ENCODE measurements at regions not wholly inside any gene's neighbourhood (a gene's known extent, or its start where the extent isn't known, plus 50 kb on each side); places are given as distances from the start of the nearest gene placed in this dataset.
"Not testable (repeated sequence)": the region's sequence is repeated elsewhere in the genome, so short reads cannot be mapped to it uniquely, and the experiment has no call there.

DNA sequence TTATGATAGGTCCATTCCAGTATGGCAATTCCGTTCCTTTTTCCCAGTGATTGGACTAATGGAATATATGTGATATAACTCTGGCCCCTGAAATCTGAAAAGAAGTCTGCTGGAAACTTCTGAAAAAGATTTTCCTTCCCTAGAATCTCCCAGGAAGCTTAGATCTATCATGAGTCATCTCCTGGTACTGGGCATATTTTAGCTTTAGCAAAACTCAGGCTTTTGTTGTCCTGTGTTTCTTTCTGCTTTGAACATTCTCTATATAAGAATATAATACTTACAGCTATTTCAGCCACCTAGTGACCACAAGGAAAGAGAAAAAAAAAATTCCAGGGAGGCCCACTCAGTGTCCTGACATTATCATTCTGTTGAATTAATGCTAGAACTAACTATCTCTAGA, 597.2 kb upstream of the GRIA3 start:
- no peak for DNase-seq

DNA sequence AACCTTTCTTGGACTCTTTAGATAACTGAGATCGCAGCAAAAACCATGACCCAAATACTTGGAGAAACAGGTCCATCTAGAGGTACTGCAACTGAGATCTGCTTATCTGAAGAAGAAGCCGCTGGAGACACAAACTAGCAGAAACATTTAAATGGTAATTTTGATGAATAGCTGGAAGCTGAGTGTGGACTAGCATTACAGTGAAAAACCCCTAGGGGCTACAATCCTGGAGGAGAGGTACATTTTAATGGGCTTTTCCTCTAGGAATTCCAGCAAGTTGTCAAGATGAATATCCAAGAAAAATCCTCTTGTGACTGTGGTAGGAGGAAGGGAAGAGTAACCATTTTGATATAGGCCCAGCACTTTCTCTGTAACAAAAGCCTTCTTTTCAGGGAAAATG, 592.5 kb upstream of the GRIA3 start:
- DNase-seq: no peak

DNA sequence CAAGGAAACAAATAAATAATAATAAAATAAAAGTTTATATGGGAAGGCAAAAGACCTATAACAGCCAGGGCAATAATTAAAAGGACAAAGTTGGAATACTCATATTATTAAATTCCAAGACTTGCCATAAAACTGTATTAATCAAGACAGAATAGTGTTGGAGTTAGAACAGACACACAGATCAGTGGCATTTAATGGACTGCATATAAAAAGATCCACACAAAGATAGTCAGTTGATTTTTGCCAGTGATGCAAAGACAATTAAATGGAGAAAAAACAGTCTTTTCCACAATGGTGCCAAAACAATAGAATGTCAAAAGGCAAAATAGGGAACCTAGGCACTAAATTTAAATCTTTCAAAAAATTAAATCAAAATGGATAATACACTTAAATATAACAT, 587.1 kb upstream of the GRIA3 start:
- DNase-seq: no peak

DNA sequence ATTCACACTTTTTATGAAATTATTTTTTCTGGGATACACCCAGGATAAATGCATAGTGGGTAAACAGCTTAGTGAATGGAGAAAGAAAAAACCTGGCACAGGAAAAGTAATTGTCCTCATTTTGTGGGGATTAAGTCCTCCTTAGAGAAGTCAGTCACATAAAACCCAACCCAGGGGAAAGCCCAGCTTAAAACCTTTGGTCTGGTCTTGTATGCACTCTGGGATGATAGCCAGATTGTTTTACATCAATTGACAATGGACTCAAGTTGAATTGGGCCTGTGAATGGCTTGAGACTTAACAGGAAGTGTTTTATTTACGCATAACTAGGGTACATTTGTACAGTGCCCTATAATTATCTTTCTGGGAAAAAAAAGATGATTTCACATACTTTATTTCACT, 561.3 kb upstream of the GRIA3 start:
- DNase-seq: no peak

DNA sequence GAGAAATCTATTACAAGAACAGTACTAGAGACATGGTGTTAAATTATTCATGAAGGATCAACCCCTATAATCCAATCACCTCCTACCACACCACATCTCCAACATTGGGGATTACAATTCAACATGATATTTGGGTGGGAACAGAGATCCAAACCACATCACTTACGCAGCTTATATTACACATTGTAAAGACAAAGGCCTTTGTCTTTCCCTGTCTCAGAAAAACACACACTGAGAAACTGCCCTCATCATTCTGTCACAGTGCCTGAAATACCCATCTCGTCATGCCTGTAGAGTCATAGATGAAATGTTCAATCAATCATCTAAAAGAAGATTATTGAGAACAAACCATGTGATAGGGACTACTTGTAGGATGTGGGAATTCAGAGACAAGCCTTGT, 558.8 kb upstream of the GRIA3 start:
- no peak for DNase-seq

DNA sequence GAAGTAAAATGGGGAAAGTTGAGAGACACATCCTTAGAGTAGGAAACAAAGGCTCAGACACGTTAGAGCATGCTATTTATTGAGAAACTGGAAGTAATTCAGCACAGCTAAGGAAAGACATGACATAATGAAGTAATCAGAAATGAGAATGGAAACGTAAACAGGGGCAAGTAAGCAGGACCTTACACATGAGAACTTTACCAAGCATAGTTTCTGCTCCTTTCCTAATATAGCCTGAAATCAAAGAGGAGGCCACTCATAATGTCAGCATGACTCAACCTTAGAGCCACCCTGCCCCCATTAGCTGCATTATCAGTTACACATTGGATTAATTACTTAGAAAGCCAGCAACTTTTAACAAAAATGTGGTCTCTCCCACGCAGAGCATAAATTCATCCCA, 558.3 kb upstream of the GRIA3 start:
- DNase-seq: no peak

DNA sequence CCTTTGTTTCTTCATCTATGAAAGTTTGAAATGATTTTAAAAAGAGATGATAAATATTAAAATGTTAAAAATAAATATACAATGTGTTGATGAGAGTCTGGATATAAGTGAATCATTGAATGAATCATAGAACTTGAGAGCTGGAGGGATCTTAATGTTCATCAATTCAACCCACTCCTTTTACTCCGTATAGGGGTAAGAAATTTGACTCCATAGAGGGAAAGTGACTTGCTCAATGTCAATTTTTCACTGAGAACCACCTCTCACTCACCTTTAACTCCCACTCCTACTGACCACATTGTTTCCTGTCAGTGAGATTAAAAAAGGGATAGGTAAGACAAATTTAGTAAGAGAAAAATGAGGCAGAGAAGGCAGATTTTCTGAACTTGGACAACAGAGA, 557.2 kb upstream of the GRIA3 start:
- DNase-seq: no peak

DNA sequence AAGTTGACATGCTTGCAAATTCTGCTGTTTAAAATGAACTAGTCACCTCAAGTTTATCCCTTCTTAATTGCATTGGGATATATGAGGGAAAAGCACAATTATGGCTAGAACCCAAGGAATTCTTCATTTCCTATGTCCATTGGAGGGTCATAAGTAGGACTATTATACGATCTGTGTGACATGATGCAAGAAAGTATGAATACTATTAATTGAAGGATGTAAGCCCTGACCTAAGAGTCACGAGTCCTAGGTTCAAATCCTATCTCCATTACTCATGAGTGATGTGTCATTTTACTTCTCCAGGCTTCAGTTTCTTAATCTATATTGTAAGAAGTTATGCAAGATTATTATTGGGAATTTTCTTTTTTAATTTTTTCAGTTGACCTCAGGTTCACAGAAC, 542.9 kb upstream of the GRIA3 start:
- no peak for DNase-seq

DNA sequence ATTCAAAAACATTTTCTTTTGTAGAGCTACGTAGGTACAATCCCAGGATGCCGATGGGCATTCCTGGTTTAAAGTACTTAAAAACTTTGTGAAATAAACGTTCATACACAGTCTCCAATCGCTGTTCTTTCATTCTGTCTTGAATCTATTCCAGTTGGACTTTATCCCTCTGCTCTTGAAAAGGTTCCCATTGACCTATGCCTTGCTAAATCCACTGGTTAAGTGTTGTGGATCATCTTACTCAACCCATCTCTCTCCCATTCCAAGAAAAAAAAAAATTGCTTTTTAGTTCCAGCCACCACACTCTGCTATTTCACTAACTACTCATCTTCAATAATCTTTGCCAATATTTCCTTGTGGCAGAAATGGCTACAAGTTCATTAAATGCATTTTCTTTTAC, 542.3 kb upstream of the GRIA3 start:
- no peak for DNase-seq

DNA sequence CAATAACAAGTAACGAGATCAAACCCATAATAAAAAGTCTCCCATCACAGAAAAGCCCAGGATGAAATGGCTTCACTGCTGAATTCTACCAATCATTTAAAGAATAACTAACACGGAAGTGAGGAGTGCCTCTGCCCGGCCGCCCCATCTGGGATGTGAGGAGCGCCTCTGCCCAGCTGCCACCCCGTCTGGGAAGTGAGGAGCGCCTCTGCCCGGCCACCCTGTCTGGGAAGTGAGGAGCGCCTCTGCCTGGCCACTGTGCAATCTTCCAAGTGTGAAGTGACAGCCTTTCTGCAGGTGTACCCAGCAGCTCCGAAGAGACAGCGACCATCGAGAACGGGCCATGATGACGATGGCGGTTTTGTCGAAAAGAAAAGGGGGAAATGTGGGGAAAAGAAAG, 528.8 kb upstream of the GRIA3 start:
- not testable (repeated sequence) for DNase-seq

DNA sequence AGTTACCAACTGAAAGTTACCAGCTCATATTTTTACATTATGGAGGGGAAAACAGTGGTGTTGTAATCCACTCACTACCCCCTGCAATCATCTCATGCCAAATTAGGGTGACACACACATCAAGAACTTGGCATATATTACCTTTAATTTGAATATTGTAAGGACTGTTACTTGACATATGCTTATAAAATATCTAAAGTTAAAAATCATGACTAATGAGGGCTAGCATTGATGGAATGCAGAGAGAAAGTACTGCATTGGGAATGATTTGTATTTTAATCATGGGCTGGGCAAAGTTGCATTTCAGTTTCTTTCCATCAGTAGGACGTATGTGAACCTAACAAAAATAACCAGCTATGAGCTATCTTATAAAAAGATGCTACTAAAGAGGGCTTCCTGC, 517.5 kb upstream of the GRIA3 start:
- no peak for DNase-seq

DNA sequence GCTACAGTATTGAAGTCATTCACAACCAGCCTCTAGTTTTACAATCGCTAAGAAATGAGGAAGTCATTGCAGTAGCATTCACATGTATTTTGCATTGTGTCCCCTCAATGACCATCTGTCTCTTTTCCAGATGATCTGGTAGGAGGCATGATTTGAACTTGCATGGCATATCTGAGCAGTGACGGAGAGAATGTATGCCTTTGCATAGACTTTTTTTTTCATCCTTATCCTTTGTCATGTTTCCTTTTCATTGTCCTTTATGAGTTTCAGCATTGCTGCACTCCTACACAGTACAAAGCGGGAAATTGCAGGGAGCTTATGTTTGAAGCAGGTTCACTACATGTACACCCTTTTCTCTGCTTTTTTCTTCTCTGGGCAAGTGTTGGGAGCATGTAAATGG, 516.4 kb upstream of the GRIA3 start:
- DNase-seq: no peak

DNA sequence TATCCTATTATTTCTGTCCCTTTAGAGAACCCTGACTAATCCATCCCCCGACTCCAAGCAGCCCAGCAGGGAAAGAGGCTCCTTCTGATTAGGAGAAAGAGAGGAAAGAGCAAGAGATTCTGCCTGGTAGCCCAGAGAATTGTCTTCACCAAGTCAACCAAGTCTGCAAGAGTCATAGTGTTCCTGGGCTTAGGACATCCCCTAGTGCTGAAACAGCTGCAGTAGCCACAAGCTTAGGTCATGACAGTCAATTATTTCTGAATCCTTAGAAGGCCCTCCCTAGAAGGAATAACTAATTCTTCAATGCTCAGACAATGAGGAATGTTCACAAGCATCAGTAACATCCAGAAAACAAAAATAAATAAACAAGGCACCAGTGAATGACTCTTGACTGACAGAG, 480.3 kb upstream of the GRIA3 start:
- DNase-seq: no peak

DNA sequence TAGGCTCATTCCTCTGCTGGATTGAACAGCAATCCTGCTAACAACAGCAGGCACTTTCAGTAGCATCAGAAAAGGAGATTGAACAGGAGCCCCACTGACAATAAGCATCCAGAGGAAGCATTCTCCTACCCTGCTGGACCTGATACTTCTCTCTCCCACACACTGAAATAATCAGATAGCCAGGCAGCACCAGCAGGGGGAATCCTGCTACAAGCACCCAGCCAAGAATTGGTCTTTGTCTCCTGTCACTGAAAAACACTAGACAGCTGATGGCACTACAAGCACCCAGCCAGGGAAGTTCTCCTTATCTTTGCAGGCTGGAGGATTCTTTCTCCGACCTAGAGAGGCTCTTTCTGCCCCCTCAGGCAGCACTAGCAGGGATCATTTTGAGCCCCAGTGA, 444.3 kb upstream of the GRIA3 start:
- DNase-seq: no peak

DNA sequence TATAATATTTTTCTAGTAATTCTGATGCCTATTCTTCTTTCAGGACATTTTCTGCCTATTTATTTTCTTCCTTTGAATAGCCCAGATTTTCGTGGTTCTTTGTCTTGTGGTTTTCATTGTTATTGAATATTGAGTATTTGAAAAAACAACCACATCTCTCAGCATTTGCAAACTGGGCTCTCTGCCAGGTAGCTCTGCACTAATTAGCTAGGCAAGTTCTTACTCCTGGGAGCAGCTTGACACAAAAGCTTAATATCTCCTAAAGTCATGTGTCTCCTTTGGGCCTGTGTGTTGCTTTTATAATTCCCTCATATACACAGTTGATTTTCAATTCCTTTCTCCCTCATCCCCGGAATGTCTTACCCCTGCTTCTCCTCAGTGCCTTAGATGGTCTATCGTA, 413.5 kb upstream of the GRIA3 start:
- no peak for DNase-seq

DNA sequence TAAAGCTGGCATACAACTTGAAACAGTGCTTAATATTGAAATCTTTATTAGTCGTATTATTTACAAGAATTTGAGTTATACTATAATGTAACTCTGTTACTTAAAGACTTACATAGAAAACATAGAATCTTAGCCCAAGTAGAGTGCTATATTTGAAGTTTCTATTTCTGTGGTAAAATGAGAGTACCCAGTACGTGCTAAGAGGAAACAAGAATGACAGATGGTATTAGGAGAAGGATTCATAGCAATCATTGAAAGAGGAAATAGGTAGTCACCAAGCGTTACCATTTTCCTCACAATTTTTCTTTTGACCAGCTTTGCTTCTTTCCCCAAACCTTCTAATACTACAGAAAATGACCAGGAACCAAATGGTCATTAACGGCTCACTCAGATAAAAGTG, 412.1 kb upstream of the GRIA3 start:
- DNase-seq: no peak

DNA sequence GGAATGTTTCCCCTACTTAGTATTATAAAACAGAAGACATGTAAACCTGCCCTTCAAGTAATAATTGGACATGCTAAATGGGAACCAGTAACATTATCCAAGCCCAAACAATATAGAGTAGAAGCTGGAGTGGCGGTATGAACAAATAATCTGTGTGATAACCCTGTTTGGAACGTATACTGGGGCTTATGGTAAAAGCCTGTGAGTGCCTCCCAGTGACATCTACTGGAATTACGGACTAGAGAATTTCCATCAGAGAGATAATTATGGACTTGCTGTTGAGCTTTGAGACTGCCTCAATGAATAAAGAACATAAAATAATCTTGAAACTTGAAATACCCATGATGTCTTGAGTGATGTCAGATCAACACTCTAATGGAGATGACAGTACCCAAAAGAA, 406.3 kb upstream of the GRIA3 start:
- DNase-seq: no peak

DNA sequence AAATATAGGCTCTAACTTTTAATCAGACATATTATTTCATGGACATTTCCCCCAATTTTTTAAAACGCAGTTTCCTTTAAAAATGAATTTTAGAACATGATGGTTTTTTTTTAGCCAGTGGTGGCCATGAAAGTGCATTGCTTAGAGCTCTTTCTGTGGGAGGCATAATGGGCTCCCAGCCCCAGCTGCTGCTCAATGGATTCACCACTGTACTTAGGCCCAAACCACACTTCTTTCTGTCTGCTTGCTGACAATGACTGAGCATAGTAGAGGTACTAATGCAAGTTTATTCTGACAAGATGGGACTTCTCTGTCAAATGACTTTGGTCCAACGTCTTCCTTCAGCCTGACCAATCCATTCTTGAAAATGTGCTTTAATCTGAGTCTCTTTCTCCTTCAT, 400.2 kb upstream of the GRIA3 start:
- DNase-seq: no peak

DNA sequence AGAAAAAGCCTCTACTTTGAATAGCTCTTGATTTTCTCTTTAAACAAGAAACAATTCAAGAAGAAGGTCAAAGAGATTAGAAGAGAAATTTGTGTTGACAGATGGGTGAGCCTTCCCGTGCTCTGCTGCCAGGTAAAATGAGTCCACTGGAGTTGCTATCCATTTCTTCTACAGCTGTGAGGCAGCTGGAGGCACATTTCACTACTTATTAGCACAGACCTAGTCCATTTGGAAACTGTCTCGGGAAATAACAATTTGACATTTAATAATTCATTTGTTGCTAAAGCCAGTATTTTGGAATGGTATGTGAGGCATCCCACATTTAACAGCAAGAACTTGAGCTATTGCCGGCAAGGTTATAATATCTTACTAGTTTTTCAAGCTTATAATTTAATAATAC, 396.8 kb upstream of the GRIA3 start:
- no peak for DNase-seq

DNA sequence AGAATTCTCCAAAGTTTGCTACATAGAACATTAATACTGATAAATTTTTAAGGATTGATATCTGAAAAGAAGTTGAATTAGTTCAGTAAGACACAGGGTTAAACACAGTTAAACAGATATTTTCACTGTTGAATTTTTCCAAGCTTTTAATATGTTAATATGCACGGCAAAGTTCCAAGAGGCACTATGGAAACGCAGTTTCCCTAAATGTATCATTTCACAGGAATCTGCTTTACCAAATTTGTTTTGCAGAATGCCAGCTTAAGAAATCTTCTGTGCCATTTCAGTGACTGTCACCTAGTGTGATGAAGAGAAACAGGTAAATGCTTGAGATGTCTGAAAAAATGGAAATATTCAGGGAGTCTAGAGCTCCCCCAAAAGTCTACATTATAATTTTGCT, 395.9 kb upstream of the GRIA3 start:
- no peak for DNase-seq

DNA sequence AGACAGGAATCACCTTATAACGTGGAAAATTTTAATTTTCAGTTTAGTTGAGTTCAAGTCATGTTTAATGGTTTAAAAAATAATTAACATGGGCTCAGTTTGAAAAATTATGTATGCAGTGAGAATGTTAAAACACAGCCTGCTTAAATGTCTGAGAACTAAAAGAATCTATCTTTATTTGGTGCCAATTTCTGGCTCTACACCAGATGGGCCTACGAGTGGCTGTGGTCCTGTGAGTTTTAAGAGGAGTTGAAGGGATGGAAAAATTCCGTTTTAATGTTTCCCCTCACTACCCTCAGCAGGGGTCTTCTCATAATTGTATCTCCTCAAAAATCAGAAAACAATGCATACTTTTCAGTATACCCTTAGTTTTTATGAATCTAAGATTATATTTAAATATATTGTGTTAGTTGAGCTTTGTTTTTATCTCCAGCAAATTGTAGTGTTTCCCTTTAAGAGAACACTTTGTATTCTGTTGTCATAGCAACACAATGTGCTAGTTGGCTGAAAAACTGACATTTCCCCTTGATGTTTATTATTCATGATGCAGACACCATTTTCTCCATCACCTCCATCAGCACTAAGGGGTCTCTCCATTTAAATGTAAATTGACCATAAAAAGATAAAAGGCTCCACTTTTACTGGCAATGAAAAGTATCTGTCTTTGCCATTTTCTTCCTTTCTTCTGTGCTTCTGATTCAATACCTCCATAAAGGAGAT, 393.5 kb upstream of the GRIA3 start:
- no peak for DNase-seq

DNA sequence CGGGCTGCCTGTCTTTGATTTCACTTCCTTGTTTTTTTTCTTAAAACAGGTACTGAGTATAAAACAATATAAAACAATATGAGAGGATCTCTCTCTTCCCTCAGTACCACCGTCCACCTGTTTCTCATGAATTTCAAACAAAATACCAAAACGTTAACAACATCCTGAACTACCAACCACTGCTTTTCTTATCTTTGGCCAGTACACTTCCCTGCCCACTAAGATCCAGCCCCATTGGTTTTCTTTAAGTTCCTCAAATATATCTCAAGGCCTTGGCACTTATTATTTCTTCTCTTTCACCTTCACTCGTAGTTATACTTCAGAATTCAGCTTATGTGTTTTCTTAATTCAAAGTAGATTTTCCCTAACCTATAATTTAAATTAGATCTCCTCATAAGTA, 370.2 kb upstream of the GRIA3 start:
- no peak for DNase-seq

DNA sequence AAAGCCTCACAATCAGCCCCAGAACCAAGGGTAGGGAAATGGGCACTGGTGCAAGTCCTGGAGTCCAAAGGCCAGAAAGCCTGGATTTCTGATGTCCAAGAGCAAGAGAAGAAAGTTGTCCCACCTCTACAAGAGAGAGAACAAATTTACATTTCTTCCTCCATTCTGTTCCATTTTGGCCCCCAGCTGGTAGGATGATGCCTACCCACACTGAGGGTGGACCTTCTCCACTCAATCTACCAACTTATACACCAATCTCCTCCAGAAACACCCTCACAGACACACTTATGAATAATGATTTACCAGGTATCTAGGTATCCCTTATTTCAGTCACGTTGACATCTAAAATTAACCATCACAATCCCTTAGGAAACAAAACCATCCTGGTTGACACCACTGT, 367.8 kb upstream of the GRIA3 start:
- no peak for DNase-seq

DNA sequence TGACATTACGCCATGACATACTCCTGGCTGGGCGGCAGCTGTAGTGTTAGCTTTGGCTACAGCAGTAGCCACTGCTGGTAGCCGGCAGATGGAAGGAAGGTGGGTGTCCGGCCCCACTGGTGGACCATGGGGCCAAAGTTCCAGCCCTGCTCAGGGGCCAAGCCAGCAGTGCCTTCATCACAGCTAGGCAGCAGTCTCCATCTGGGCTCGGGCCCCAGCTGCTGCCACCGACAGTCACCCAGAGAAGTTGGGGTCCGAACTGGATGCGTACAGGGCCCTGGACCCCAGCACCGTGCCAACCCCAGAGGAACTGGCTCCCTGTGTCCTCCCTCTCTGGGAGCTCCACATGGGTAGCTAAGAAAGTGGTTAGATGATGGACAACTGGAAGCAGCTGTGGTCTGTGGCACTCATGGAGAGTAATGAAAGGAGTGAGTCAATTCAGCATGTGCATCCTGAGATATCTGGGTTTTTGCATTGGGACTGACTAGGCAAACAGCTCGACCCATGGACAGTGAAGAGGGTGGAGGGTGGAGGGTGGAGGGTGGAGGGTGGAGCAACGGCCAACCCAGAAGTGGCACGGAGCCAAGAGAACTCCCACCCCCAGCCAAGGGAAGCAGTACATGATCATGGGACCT, 366.6 kb upstream of the GRIA3 start:
- DNase-seq: no peak

DNA sequence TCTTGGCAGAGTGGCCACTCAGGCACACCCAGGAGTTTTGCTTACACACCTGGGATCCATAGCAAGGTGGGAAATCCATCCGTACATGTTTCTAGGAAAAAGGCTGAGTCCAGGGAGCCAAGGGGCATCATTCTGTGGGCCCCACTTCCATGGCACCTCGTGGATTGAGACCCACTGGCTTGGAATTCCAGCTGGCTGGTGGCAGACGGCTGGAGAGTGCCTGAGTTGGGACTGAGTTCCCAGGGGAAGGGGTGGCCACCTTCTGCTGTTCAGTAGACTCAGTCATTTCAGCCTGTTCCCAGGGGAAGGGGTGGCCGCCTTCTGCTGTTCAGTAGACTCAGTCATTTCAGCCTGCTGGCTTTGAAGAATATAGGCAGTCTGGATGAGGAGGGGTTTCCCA, 366.0 kb upstream of the GRIA3 start:
- no peak for DNase-seq
